NCI-H2171 (cell line): ENCODE measurements at regions not wholly inside any gene's neighbourhood (a gene's known extent, or its start where the extent isn't known, plus 50 kb on each side); places are given as distances from the start of the nearest gene placed in this dataset.

ENCODE experiments used
- DNase-seq: peaks from one replicate; lab custom pipeline; 2025; lab: John Stamatoyannopoulos, UW

GRCh38 chr2:157184161-157184895, 73.2 kb upstream of the GALNT5 start:
- no peak for DNase-seq

GRCh38 chr2:157185476-157186227, 71.9 kb upstream of the GALNT5 start:
- no peak for DNase-seq

- DNase-seq: no peak
Measured at GRCh38 chr2:157190151-157190550, 67.4 kb upstream of the GALNT5 start.

GRCh38 chr2:157191186-157191585, 66.3 kb upstream of the GALNT5 start:
- no peak for DNase-seq

- DNase-seq: no peak
Measured at GRCh38 chr2:157192445-157193423, 64.8 kb upstream of the GALNT5 start.

- DNase-seq: no peak
Measured at GRCh38 chr2:157193461-157193860, 64.0 kb upstream of the GALNT5 start.

GRCh38 chr2:157194097-157194688, 63.3 kb upstream of the GALNT5 start:
- DNase-seq: peak; percentile 58

- no peak for DNase-seq
Measured at GRCh38 chr2:157194844-157195243, 62.7 kb upstream of the GALNT5 start.

GRCh38 chr2:157196956-157197355, 60.5 kb upstream of the GALNT5 start:
- DNase-seq: no peak

GRCh38 chr2:157197848-157198247, 59.7 kb upstream of the GALNT5 start:
- no peak for DNase-seq

- DNase-seq: no peak
Measured at GRCh38 chr2:157203651-157204050, 53.9 kb upstream of the GALNT5 start.

GRCh38 chr2:157204401-157204800, 53.1 kb upstream of the GALNT5 start:
- no peak for DNase-seq

GRCh38 chr2:157206916-157207315, 50.6 kb upstream of the GALNT5 start:
- no peak for DNase-seq
